NT2/D1 (cell line): ENCODE measurements at regions not wholly inside any gene's neighbourhood (a gene's known extent, or its start where the extent isn't known, plus 50 kb on each side); places are given as distances from the start of the nearest gene placed in this dataset.

Experiments used
- SUZ12 ChIP-seq: IDR thresholded peaks from 2 replicates; pipeline ENCODE4 v1.6.1; 2011; ENCODE audit not compliant: insufficient read length, insufficient read depth; ENCODE audit errors: extremely low read depth
- YY1 ChIP-seq: IDR thresholded peaks from 2 replicates; pipeline ENCODE4 v1.6.1; 2011; ENCODE audit not compliant: insufficient read length, insufficient read depth
- ZNF274 ChIP-seq: IDR thresholded peaks from 2 replicates; pipeline ENCODE4 v1.6.1; 2011; ENCODE audit warnings: mild to moderate bottlenecking, low read depth, low read length

- TF ChIP-seq SUZ12 (no peak), YY1 (no peak), ZNF274 (no peak)
Observed at GRCh38 chr3:163722405-163722804, 1355.9 kb downstream of the SI start.
